IPS DF 6.9 (cell line): ENCODE measurements at regions not wholly inside any gene's neighbourhood (a gene's known extent, or its start where the extent isn't known, plus 50 kb on each side); places are given as distances from the start of the nearest gene placed in this dataset.

Experiments used
- DNase-seq: peaks from one replicate; pipeline ENCODE4 v3.0.0-alpha.2; 2013; ENCODE audit warnings: low read depth, low spot score
- H3K27ac ChIP-seq: one replicate; pipeline ENCODE4 v1.5.1; 2013; ENCODE audit warnings: low read length, control low read depth
- H3K27me3 ChIP-seq: 2 replicates; pipeline ENCODE4 v1.6.1; 2013; ENCODE audit warnings: mild to moderate bottlenecking, low read length; ENCODE audit not compliant: control insufficient read depth, insufficient read depth
- H3K36me3 ChIP-seq: 2 replicates; pipeline ENCODE4 v1.6.1; 2013; ENCODE audit warnings: low read length; ENCODE audit not compliant: control insufficient read depth, insufficient read depth
- H3K4me1 ChIP-seq: 2 replicates; pipeline ENCODE4 v1.6.1; 2013; ENCODE audit warnings: low read length; ENCODE audit not compliant: control insufficient read depth, insufficient read depth
- H3K4me3 ChIP-seq: 2 replicates; pipeline ENCODE4 v1.5.1; 2013; ENCODE audit warnings: mild to moderate bottlenecking, low read length
- H3K9me3 ChIP-seq: 2 replicates; pipeline ENCODE4 v1.6.1; 2013; ENCODE audit warnings: low read length, inconsistent platforms; ENCODE audit not compliant: control insufficient read depth, insufficient read depth
- WGBS: extraction: QIAGEN DNeasy Blood & Tissue Kit; methylation state at CpG from one replicate; pipeline ENCODE4 v1.1.7; 2013; ENCODE audit warnings: mixed read lengths, missing lambda C conversion rate; ENCODE audit not compliant: insufficient read length, insufficient coverage; 5-methylcytosine and 5-hydroxymethylcytosine counted together

DNA sequence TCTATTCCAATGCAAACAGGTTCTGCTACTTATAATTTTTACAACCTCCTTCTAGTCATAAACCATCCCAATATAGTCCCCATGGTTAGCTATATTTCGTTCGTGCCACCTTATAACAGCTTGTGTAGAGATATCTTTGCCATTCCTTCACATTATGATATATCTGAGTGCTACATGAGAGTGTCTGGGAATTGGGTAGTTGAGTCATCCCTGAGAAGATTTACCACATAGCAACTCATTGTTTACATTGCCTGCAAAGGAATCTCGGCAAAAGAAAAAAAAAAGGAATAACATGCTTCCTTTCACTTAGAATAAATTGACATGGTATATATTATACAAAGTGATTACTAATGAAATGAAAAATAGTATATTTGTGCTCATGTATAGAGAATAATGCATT is 86.0 kb upstream of the VGLL3 start:
- no CpG with 5 or more reads among the region's 3 CpGs for WGBS
- no peak for DNase-seq
- no peaks in the 10 kb centered on the region for H3K36me3 ChIP-seq
- H3K4me3 ChIP-seq, result no peak overlapping the region
- no peaks in the 10 kb centered on the region for H3K4me1 ChIP-seq
- no peaks in the 10 kb centered on the region for H3K27me3 ChIP-seq
- H3K27ac ChIP-seq, result no peak overlapping the region
- H3K9me3 ChIP-seq, result no peaks in the 10 kb centered on the region

GRCh38 chr3:87073496-87074145 is 82.7 kb upstream of the VGLL3 start:
- no peaks in the 10 kb centered on the region for H3K27me3 ChIP-seq
- no CpG with 5 or more reads among the region's 7 CpGs for WGBS
- no peaks in the 10 kb centered on the region for H3K4me1 ChIP-seq
- H3K36me3 ChIP-seq, result no peaks in the 10 kb centered on the region
- H3K4me3 ChIP-seq, result no peak overlapping the region
- DNase-seq, result no peak
- no peak overlapping the region for H3K27ac ChIP-seq
- no peaks in the 10 kb centered on the region for H3K9me3 ChIP-seq

- no peaks in the 10 kb centered on the region for H3K4me1 ChIP-seq
- H3K9me3 ChIP-seq, result no peaks in the 10 kb centered on the region
- H3K4me3 ChIP-seq, result no peak overlapping the region
- no peak overlapping the region for H3K27ac ChIP-seq
- DNase-seq, result no peak
- no peaks in the 10 kb centered on the region for H3K36me3 ChIP-seq
- H3K27me3 ChIP-seq, result no peaks in the 10 kb centered on the region
Observed at GRCh38 chr3:87072446-87072845, 81.5 kb upstream of the VGLL3 start.

- no peak for DNase-seq
- Histone ChIP-seq H3K4me1 (no peaks in the 10 kb centered on the region), H3K4me3 (no peak overlapping the region), H3K9me3 (no peaks in the 10 kb centered on the region), H3K27me3 (no peaks in the 10 kb centered on the region), H3K36me3 (no peaks in the 10 kb centered on the region), H3K27ac (no peak overlapping the region)
- no CpG with 5 or more reads among the region's 6 CpGs for WGBS
Observed at GRCh38 chr3:87069971-87070370, 79.0 kb upstream of the VGLL3 start.

DNA sequence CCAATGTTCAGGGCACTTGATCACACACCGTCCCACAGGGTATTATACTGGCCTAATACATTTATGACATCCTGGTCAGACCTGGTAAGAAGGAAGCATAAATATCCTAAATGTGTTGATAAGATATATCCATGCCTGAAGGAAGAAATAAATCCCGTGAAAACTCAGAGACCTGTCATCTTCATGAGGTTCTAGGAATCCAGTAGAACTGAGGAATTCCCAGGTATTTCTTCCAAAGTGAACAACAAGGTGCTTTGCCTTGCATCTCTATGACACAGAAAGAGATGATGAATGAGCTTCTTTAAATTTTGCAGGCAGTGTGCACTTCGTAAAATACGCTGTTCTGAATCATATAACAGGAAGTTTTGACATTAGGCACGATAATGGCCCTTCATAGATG is 78.1 kb upstream of the VGLL3 start:
- Histone ChIP-seq H3K36me3 (no peaks in the 10 kb centered on the region), H3K4me1 (no peaks in the 10 kb centered on the region), H3K27ac (no peak overlapping the region), H3K9me3 (no peaks in the 10 kb centered on the region), H3K4me3 (no peak overlapping the region), H3K27me3 (no peaks in the 10 kb centered on the region)
- DNase-seq, result no peak
- no CpG with 5 or more reads among the region's 5 CpGs for WGBS

GRCh38 chr3:87062685-87063084 is 71.7 kb upstream of the VGLL3 start:
- DNase-seq, result no peak
- no peaks in the 10 kb centered on the region for H3K9me3 ChIP-seq
- H3K4me1 ChIP-seq, result no peaks in the 10 kb centered on the region
- H3K4me3 ChIP-seq, result no peak overlapping the region
- H3K27ac ChIP-seq, result no peak overlapping the region
- H3K36me3 ChIP-seq, result no peaks in the 10 kb centered on the region
- H3K27me3 ChIP-seq, result no peaks in the 10 kb centered on the region; the same call in 1 of the 2 replicates
- WGBS, result no CpG with 5 or more reads among the region's 3 CpGs

GRCh38 chr3:87057474-87057873 is 66.5 kb upstream of the VGLL3 start:
- WGBS, result no CpG with 5 or more reads among the region's 1 CpG
- no peak overlapping the region for H3K4me3 ChIP-seq
- H3K4me1 ChIP-seq, result 0 out of 2 replicates have a peak, but pooled peaks cover 2% of the 10 kb centered on the region
- no peak for DNase-seq
- H3K27me3 ChIP-seq, result no peaks in the 10 kb centered on the region
- no peak overlapping the region for H3K27ac ChIP-seq
- no peaks in the 10 kb centered on the region for H3K36me3 ChIP-seq
- no peaks in the 10 kb centered on the region for H3K9me3 ChIP-seq

DNA sequence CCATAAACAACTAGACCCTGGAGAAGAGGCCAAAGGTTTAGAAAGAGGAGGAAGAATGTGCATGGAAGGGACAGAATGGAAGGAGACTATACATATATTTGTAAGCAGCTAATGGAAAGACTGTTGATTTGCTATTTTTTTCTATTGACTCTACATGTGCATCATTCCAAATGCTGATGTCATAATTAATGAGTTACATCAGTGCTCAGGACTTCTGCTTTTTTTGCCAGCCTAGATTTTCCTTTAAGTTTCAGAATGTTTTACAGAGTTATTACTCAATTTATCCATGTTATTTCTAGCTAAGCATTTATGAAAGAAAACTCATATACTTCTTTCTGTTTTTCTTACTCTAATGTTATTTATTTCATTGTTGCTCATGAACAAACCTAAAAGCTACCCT is 62.6 kb upstream of the VGLL3 start:
- no peaks in the 10 kb centered on the region for H3K27me3 ChIP-seq
- H3K4me1 ChIP-seq, result 0 out of 2 replicates have a peak, but pooled peaks cover 2% of the 10 kb centered on the region
- no peak overlapping the region for H3K27ac ChIP-seq
- no peaks in the 10 kb centered on the region for H3K36me3 ChIP-seq
- no peak overlapping the region for H3K4me3 ChIP-seq
- DNase-seq, result no peak
- H3K9me3 ChIP-seq, result no peaks in the 10 kb centered on the region

DNA sequence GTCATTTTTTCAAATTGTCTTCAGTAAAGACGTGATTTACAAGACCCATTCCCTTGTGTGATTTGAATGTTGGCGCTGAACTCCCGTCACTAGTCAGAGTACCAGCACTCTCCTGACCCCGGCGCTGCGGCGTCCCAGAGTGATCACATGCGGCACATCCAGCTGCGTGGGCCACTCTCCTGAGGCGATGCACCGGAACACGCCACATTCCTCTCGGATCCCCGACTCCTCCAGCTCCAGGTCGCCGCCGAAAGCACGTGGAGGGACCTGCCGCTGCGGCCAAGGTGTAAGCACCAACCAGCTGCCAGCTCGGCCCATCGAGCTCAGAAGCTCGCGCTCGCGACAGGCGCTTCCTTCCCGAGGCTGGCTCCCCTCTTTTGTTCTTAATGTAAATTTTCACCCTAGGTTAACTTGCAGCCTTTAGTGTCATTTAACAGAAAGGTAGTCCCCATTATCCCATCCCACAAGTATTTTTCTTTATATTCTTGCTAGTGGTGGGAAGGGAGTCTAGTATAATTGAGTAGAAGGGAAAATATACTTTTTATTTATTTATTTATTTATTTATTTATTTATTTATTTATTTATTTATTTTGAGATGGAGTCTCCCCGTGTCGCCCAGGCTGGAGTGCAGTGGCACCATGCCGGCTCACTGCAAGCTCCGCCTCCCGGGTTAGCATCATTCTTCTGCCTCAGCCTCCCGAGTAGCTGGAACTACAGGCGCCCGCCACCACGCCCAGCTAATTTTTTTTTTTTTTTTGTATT is 61.7 kb upstream of the VGLL3 start:
- no peak overlapping the region for H3K4me3 ChIP-seq
- no CpG with 5 or more reads among the region's 37 CpGs for WGBS
- DNase-seq, result no peak
- no peaks in the 10 kb centered on the region for H3K36me3 ChIP-seq
- H3K9me3 ChIP-seq, result no peaks in the 10 kb centered on the region
- H3K27me3 ChIP-seq, result no peaks in the 10 kb centered on the region
- 0 out of 2 replicates have a peak, but pooled peaks cover 2% of the 10 kb centered on the region for H3K4me1 ChIP-seq
- no peak overlapping the region for H3K27ac ChIP-seq

- H3K27ac ChIP-seq, result no peak overlapping the region
- DNase-seq, result no peak
- no peak overlapping the region for H3K4me3 ChIP-seq
- no CpG with 5 or more reads among the region's 2 CpGs for WGBS
- H3K9me3 ChIP-seq, result no peaks in the 10 kb centered on the region
- H3K27me3 ChIP-seq, result no peaks in the 10 kb centered on the region
- H3K36me3 ChIP-seq, result no peaks in the 10 kb centered on the region
- 0 out of 2 replicates have a peak, but pooled peaks cover 2% of the 10 kb centered on the region for H3K4me1 ChIP-seq
Observed at GRCh38 chr3:87047852-87048251, 56.9 kb upstream of the VGLL3 start.

GRCh38 chr3:87046241-87046640 is 55.3 kb upstream of the VGLL3 start:
- Histone ChIP-seq H3K9me3 (no peaks in the 10 kb centered on the region), H3K4me1 (no peaks in the 10 kb centered on the region), H3K4me3 (no peak overlapping the region), H3K27me3 (no peaks in the 10 kb centered on the region), H3K27ac (no peak overlapping the region), H3K36me3 (no peaks in the 10 kb centered on the region)
- WGBS, result no CpG with 5 or more reads among the region's 4 CpGs
- no peak for DNase-seq
